Keratinocyte (primary cell): ENCODE measurements at regions not wholly inside any gene's neighbourhood (a gene's known extent, or its start where the extent isn't known, plus 50 kb on each side); places are given as distances from the start of the nearest gene placed in this dataset.

Source experiments
- DNase-seq: peaks from one replicate; pipeline ENCODE4 v3.0.0-alpha.2; 2011; ENCODE audit warnings: low read depth, missing footprints, low spot score
- FAIRE-seq: peaks from 2 replicates; lab custom pipeline; 2011; peaks lifted over from hg19 to GRCh38; lab: Jason Lieb, UNC
- H2AFZ ChIP-seq: 2 replicates; pipeline ENCODE4 v1.6.0; 2012; ENCODE audit warnings: low read length, control low read depth, inconsistent platforms; ENCODE audit not compliant: control insufficient read depth
- H3K27ac ChIP-seq: 2 replicates; pipeline ENCODE4 v1.5.1; 2011; ENCODE audit warnings: low read length; ENCODE audit not compliant: control insufficient read depth, insufficient read depth
- H3K27me3 ChIP-seq: 3 replicates; pipeline ENCODE4 v1.6.0; 2011; ENCODE audit warnings: low read length; ENCODE audit not compliant: control insufficient read depth, insufficient read depth; ENCODE audit errors: extremely low read depth
- H3K36me3 ChIP-seq, 2 experiments: 2 replicates in 1 of 2; 3 replicates in 1 of 2; pipeline ENCODE4 v1.5.1; 2011; ENCODE audit warnings: low read length in 2 of 2, mild to moderate bottlenecking in 1 of 2; ENCODE audit not compliant: control insufficient read depth in 2 of 2, insufficient read depth in 2 of 2; ENCODE audit errors: extremely low read depth in 1 of 2
- H3K4me1 ChIP-seq: 3 replicates; pipeline ENCODE4 v1.5.1; 2011; ENCODE audit warnings: low read length; ENCODE audit not compliant: control insufficient read depth, insufficient read depth; ENCODE audit errors: extremely low read depth
- H3K4me2 ChIP-seq: 3 replicates; pipeline ENCODE4 v1.6.0; 2011; ENCODE audit warnings: low read depth, low read length; ENCODE audit not compliant: control insufficient read depth, insufficient read depth; ENCODE audit errors: extremely low read depth
- H3K4me3 ChIP-seq, 3 experiments: fragments of 200-600 bp in 1 of 3; sonication (generic) in 1 of 3; 2 replicates in 2 of 3; 3 replicates in 1 of 3; pipeline ENCODE4 v1.5.1; 2011 to 2016; ENCODE audit warnings: low read length in 3 of 3, mild to moderate bottlenecking in 3 of 3, control low read depth in 2 of 3, inconsistent platforms in 1 of 3, low read depth in 1 of 3, mixed read lengths in 1 of 3, mixed run types in 1 of 3, moderate library complexity in 1 of 3; ENCODE audit not compliant: control insufficient read depth in 2 of 3, insufficient read depth in 2 of 3; ENCODE audit errors: extremely low read depth in 1 of 3
- H3K79me2 ChIP-seq: 2 replicates; pipeline ENCODE4 v1.6.0; 2012; ENCODE audit warnings: low read length; ENCODE audit not compliant: control insufficient read depth, insufficient read depth
- H3K9ac ChIP-seq: 3 replicates; pipeline ENCODE4 v1.6.0; 2011; ENCODE audit warnings: low read length; ENCODE audit not compliant: control insufficient read depth, insufficient read depth; ENCODE audit errors: extremely low read depth
- H3K9me1 ChIP-seq: 3 replicates; pipeline ENCODE4 v1.6.0; 2011; ENCODE audit warnings: low read length; ENCODE audit not compliant: control insufficient read depth, insufficient read depth; ENCODE audit errors: extremely low read depth
- H3K9me3 ChIP-seq: 2 replicates; pipeline ENCODE4 v1.5.1; 2012; ENCODE audit warnings: low read depth, low read length; ENCODE audit not compliant: control insufficient read depth
- H4K20me1 ChIP-seq: 3 replicates; pipeline ENCODE4 v1.6.0; 2011; ENCODE audit warnings: low read length; ENCODE audit not compliant: control insufficient read depth, insufficient read depth; ENCODE audit errors: extremely low read depth
- EZH2 ChIP-seq: IDR thresholded peaks from one replicate; pipeline ENCODE4 v1.6.1; 2012; ENCODE audit warnings: inconsistent platforms, mild to moderate bottlenecking, low read length, moderate library complexity
- dilution Hi-C: fragments of 300-500 bp; cut with MboI; formaldehyde crosslinking; loops from one replicate; pipeline ENCODE4 v1.7.0; 2020; ENCODE audit warnings: low sequenced_read_pairs; ENCODE audit not compliant: extremely low pct_ligation_motif_present
- TF ChIP-seq, protein P1 (sequence below), 3 experiments: IDR thresholded peaks in 1 of 3; conservative IDR thresholded peaks in 1 of 3; optimal IDR thresholded peaks in 1 of 3; 2 replicates in 2 of 3; 3 replicates in 1 of 3; pipeline versions ENCODE3 to v1.5.1; 2011; ENCODE audit warnings: low read length in 3 of 3, mild to moderate bottlenecking in 3 of 3, moderate library complexity in 2 of 3, control low read depth in 1 of 3, inconsistent platforms in 1 of 3; ENCODE audit not compliant: insufficient read depth in 2 of 3; ENCODE audit errors: extremely low read depth in 1 of 3

DNA sequence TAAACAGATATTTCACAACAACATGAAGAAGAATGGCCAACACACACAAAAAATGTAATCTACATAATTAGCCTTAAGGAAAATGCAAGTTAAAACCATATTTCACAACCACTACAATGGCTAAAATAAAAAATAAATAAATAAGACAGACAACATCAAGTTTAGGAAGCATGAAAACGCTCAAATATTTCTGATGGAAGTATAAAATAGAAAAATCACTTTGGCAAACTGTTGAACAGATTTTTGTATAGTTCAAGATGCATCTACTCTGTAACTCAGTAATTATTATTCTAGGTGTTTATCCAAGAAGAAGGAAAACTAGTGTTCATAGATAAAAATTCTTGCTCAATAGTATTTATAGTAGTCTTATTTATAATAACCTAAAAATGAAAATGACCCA, 1410.1 kb upstream of the ADGRB3 start:
- H3K27ac ChIP-seq = no peak overlapping the region
- no peak overlapping the region for H3K4me3 ChIP-seq
- H4K20me1 ChIP-seq = no peaks in the 10 kb centered on the region
- no peaks in the 10 kb centered on the region for H3K27me3 ChIP-seq
- H2AFZ ChIP-seq = no peak overlapping the region
- H3K4me1 ChIP-seq = no peaks in the 10 kb centered on the region
- DNase-seq (no peak), FAIRE-seq (no peak)
- no peaks in the 10 kb centered on the region for H3K36me3 ChIP-seq
- no peak overlapping the region for H3K4me2 ChIP-seq
- no peaks in the 10 kb centered on the region for H3K9me3 ChIP-seq
- no peaks in the 10 kb centered on the region for H3K79me2 ChIP-seq
- H3K9me1 ChIP-seq = no peaks in the 10 kb centered on the region
- dilution Hi-C loops = no loop called here
- TF ChIP-seq, protein P1, sequence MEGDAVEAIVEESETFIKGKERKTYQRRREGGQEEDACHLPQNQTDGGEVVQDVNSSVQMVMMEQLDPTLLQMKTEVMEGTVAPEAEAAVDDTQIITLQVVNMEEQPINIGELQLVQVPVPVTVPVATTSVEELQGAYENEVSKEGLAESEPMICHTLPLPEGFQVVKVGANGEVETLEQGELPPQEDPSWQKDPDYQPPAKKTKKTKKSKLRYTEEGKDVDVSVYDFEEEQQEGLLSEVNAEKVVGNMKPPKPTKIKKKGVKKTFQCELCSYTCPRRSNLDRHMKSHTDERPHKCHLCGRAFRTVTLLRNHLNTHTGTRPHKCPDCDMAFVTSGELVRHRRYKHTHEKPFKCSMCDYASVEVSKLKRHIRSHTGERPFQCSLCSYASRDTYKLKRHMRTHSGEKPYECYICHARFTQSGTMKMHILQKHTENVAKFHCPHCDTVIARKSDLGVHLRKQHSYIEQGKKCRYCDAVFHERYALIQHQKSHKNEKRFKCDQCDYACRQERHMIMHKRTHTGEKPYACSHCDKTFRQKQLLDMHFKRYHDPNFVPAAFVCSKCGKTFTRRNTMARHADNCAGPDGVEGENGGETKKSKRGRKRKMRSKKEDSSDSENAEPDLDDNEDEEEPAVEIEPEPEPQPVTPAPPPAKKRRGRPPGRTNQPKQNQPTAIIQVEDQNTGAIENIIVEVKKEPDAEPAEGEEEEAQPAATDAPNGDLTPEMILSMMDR (optimal IDR thresholded peaks at IDR 0.05 in 1 of 3, IDR thresholded peaks at IDR 0.05 in 1 of 3, conservative IDR thresholded peaks at IDR 0.05 in 1 of 3; ENCODE audit: extremely low read depth in 1 of 3, insufficient read depth in 2 of 3, low read length in 3 of 3) = no peak
- no peak overlapping the region for H3K9ac ChIP-seq

DNA sequence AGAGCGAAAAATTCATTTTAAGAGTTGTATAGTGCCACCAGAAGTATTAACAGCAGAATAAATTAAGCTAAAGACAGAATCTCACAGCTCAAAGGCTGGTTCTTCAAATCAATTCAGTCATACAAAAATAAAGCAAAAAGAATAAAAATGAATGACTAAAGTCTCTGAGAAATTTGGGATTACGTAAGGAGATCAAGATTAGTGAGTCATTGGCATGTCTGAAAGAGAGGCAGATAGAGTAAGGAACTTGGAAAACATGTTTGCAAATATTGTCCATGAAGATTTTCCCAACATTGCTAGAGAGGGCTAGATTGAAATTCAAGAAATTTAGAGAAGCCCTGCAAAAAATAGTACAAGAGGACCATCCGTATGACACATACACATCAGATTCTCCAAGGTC, 1413.9 kb upstream of the ADGRB3 start:
- Histone ChIP-seq H3K4me2 (no peak overlapping the region), H3K4me1 (no peaks in the 10 kb centered on the region), H3K9ac (no peak overlapping the region), H3K36me3 (no peaks in the 10 kb centered on the region), H3K27ac (no peak overlapping the region), H4K20me1 (no peaks in the 10 kb centered on the region), H3K27me3 (no peaks in the 10 kb centered on the region), H3K79me2 (no peaks in the 10 kb centered on the region), H3K4me3 (no peak overlapping the region), H3K9me3 (peaks cover 3% of the 10 kb centered on the region), H2AFZ (no peak overlapping the region), H3K9me1 (no peaks in the 10 kb centered on the region)
- no peak for DNase-seq
- dilution Hi-C loops = no loop called here
- FAIRE-seq = no peak
- TF ChIP-seq, protein P1 (optimal IDR thresholded peaks at IDR 0.05 in 1 of 3, IDR thresholded peaks at IDR 0.05 in 1 of 3, conservative IDR thresholded peaks at IDR 0.05 in 1 of 3; ENCODE audit: extremely low read depth in 1 of 3, insufficient read depth in 2 of 3, low read length in 3 of 3) = no peak
- TF ChIP-seq EZH2 = no peak
